Stomach (tissue), 4 donors: ENCODE measurements at regions not wholly inside any gene's neighbourhood (a gene's known extent, or its start where the extent isn't known, plus 50 kb on each side); places are given as distances from the start of the nearest gene placed in this dataset.

Experiments
- CTCF ChIP-seq, 7 experiments: fragments of 450-650 bp in 4 of 7; fragments of 200-600 bp in 3 of 7; sonication (generic) in 3 of 7; IDR thresholded peaks; one replicate each; pipeline ENCODE4 v1.5.1; 2016 to 2019; ENCODE audit warnings: antibody characterized with exemption in 7 of 7, control low read depth in 2 of 7, mild to moderate bottlenecking in 1 of 7
- EP300 ChIP-seq: sonication (generic); formaldehyde crosslinking; IDR thresholded peaks from one replicate; pipeline ENCODE4 v1.6.1; 2017; ENCODE audit warnings: antibody characterized with exemption
- POLR2A ChIP-seq, 4 donors: fragments of 450-650 bp; IDR thresholded peaks; one replicate each; pipeline ENCODE4 v1.6.1; 2016; ENCODE audit warnings: antibody characterized with exemption in 4 of 4, control low read depth in 2 of 4, mild to moderate bottlenecking in 1 of 4, moderate library complexity in 1 of 4
- POLR2AphosphoS5 ChIP-seq, 3 donors: sonication (generic); formaldehyde crosslinking; IDR thresholded peaks; one replicate each; pipeline ENCODE4 v1.6.1; 2016; ENCODE audit warnings: antibody characterized with exemption in 3 of 3

GRCh38 chr5:99553211-99553810, 624.5 kb upstream of the CHD1 start:
- TF ChIP-seq CTCF (IDR thresholded peaks at IDR 0.05) (no peak), POLR2A (IDR thresholded peaks at IDR 0.05) (no peak), EP300 (no peak), POLR2AphosphoS5 (IDR thresholded peaks at IDR 0.05) (no peak)
